ENCODE measurements at regions not wholly inside any gene's neighbourhood (a gene's known extent, or its start where the extent isn't known, plus 50 kb on each side); places are given as distances from the start of the nearest gene placed in this dataset.
"Not testable (repeated sequence)": the region's sequence is repeated elsewhere in the genome, so short reads cannot be mapped to it uniquely, and the experiment has no call there.

GRCh38 chr13:82116422-82116989, 1765.8 kb downstream of the SLITRK1 start:
- FAIRE-seq, result no peak

- FAIRE-seq, result no peak
Observed at GRCh38 chr13:82115391-82115790, 1766.9 kb downstream of the SLITRK1 start.

GRCh38 chr13:82096256-82096655, 1755.3 kb upstream of the SPRY2 start:
- FAIRE-seq, result no peak

GRCh38 chr13:82092312-82092711, 1751.4 kb upstream of the SPRY2 start:
- FAIRE-seq, result no peak

- no peak for FAIRE-seq
Observed at GRCh38 chr13:82088781-82089180, 1747.9 kb upstream of the SPRY2 start.

- no peak for FAIRE-seq
Observed at GRCh38 chr13:82076496-82076895, 1735.6 kb upstream of the SPRY2 start.

GRCh38 chr13:82070416-82070815, 1729.5 kb upstream of the SPRY2 start:
- no peak for FAIRE-seq

- no peak for FAIRE-seq
Observed at GRCh38 chr13:82062772-82063171, 1721.8 kb upstream of the SPRY2 start.

- no peak for FAIRE-seq
Observed at GRCh38 chr13:82058364-82058763, 1717.4 kb upstream of the SPRY2 start.

GRCh38 chr13:82045316-82045715, 1704.4 kb upstream of the SPRY2 start:
- FAIRE-seq, result not testable (repeated sequence)

GRCh38 chr13:82036602-82037001, 1695.7 kb upstream of the SPRY2 start:
- no peak for FAIRE-seq

GRCh38 chr13:82011355-82011754, 1670.4 kb upstream of the SPRY2 start:
- FAIRE-seq, result no peak

- FAIRE-seq, result no peak
Observed at GRCh38 chr13:82010780-82011179, 1669.9 kb upstream of the SPRY2 start.

- no peak for FAIRE-seq
Observed at GRCh38 chr13:82002710-82003109, 1661.8 kb upstream of the SPRY2 start.

- no peak for FAIRE-seq
Observed at GRCh38 chr13:81995316-81995715, 1654.4 kb upstream of the SPRY2 start.

GRCh38 chr13:81990652-81991051, 1649.7 kb upstream of the SPRY2 start:
- FAIRE-seq, result no peak

- FAIRE-seq, result no peak
Observed at GRCh38 chr13:81988567-81988966, 1647.6 kb upstream of the SPRY2 start.

- FAIRE-seq, result no peak
Observed at GRCh38 chr13:81987677-81988357, 1646.9 kb upstream of the SPRY2 start.

GRCh38 chr13:81987159-81987558, 1646.2 kb upstream of the SPRY2 start:
- FAIRE-seq, result no peak

- FAIRE-seq, result no peak
Observed at GRCh38 chr13:81986308-81986707, 1645.4 kb upstream of the SPRY2 start.

- FAIRE-seq, result no peak
Observed at GRCh38 chr13:81957121-81957520, 1616.2 kb upstream of the SPRY2 start.

GRCh38 chr13:81929988-81930387, 1589.1 kb upstream of the SPRY2 start:
- peak; percentile 93 for FAIRE-seq

GRCh38 chr13:81927347-81927746, 1586.4 kb upstream of the SPRY2 start:
- FAIRE-seq, result no peak

GRCh38 chr13:81917810-81918209, 1576.9 kb upstream of the SPRY2 start:
- no peak for FAIRE-seq

- FAIRE-seq, result no peak
Observed at GRCh38 chr13:81916461-81916860, 1575.5 kb upstream of the SPRY2 start.

Data from A204.1 (cell line).